Fibroblast of lung (primary cell): ENCODE measurements at regions not wholly inside any gene's neighbourhood (a gene's known extent, or its start where the extent isn't known, plus 50 kb on each side); places are given as distances from the start of the nearest gene placed in this dataset.
A peak's percentile ranks its signal among the peaks of the same experiment; 100 is the strongest.

Experiments used
- DNase-seq, 2 donors: peaks; one replicate each; pipeline versions ENCODE4 v3.0.0 to v3.0.0-alpha.2; 2010; ENCODE audit warnings: low read depth in 2 of 2
- H2AFZ ChIP-seq: 2 replicates; pipeline ENCODE4 v1.5.1; 2012; ENCODE audit warnings: low read length, control low read depth, inconsistent platforms
- H3K27ac ChIP-seq: 2 replicates; pipeline ENCODE4 v1.5.1; 2011; ENCODE audit warnings: low read length, control low read depth; ENCODE audit not compliant: insufficient read depth
- H3K27me3 ChIP-seq: 2 replicates; pipeline ENCODE4 v1.5.1; 2011; ENCODE audit warnings: mild to moderate bottlenecking, low read length; ENCODE audit not compliant: control insufficient read depth, insufficient read depth
- H3K36me3 ChIP-seq: 2 replicates; pipeline ENCODE4 v1.5.1; 2011; ENCODE audit warnings: low read length; ENCODE audit not compliant: control insufficient read depth, insufficient read depth
- H3K4me1 ChIP-seq: 2 replicates; pipeline ENCODE4 v1.5.1; 2011; ENCODE audit warnings: low read length; ENCODE audit not compliant: control insufficient read depth, insufficient read depth; ENCODE audit errors: extremely low read depth
- H3K4me2 ChIP-seq: 2 replicates; pipeline ENCODE4 v1.5.1; 2011; ENCODE audit warnings: low read length, control low read depth; ENCODE audit not compliant: insufficient read depth; ENCODE audit errors: extremely low read depth
- H3K4me3 ChIP-seq, 4 experiments: fragments of 200-600 bp in 1 of 4; sonication (generic) in 1 of 4; replicated peaks in 1 of 4; 2 replicates each; pipeline ENCODE4 v1.5.1; 2011 to 2016; ENCODE audit warnings: low read length in 4 of 4, low read depth in 3 of 4, mild to moderate bottlenecking in 3 of 4, control low read depth in 2 of 4, inconsistent platforms in 1 of 4, mixed read lengths in 1 of 4; ENCODE audit not compliant: insufficient read depth in 1 of 4; ENCODE audit errors: control extremely low read depth in 1 of 4
- H3K79me2 ChIP-seq: 2 replicates; pipeline ENCODE4 v1.5.1; 2012; ENCODE audit warnings: mild to moderate bottlenecking, low read length, inconsistent platforms; ENCODE audit not compliant: control insufficient read depth, insufficient read depth
- H3K9ac ChIP-seq: 2 replicates; pipeline ENCODE4 v1.5.1; 2011; ENCODE audit warnings: mild to moderate bottlenecking, low read length, control low read depth; ENCODE audit not compliant: insufficient read depth
- H3K9me3 ChIP-seq: 2 replicates; pipeline ENCODE4 v1.5.1; 2012; ENCODE audit warnings: low read depth, low read length; ENCODE audit not compliant: control insufficient read depth, insufficient read depth
- H4K20me1 ChIP-seq: 2 replicates; pipeline ENCODE4 v1.5.1; 2011; ENCODE audit warnings: low read length; ENCODE audit not compliant: control insufficient read depth, insufficient read depth; ENCODE audit errors: extremely low read depth
- CTCF ChIP-seq, 2 donors: IDR thresholded peaks in 1 of 2; conservative IDR thresholded peaks in 1 of 2; 1 replicate in 1 of 2; 2 replicates in 1 of 2; pipeline ENCODE4 v1.5.1; 2011 to 2012; ENCODE audit warnings: low read length in 2 of 2, control low read depth in 1 of 2, inconsistent platforms in 1 of 2, low read depth in 1 of 2, mild to moderate bottlenecking in 1 of 2
- EZH2 ChIP-seq: IDR thresholded peaks from 2 replicates; pipeline ENCODE4 v1.5.1; 2012; ENCODE audit warnings: low read length, control low read depth, mild to moderate bottlenecking; ENCODE audit errors: missing control alignments

GRCh38 chr4:176435901-176436292, 116.1 kb downstream of the SPCS3 start:
- Histone ChIP-seq H2AFZ (no peak overlapping the region), H3K27me3 (no peaks in the 10 kb centered on the region), H3K79me2 (no peaks in the 10 kb centered on the region), H3K9ac (no peak overlapping the region), H3K36me3 (no peaks in the 10 kb centered on the region), H3K4me3 (no peak overlapping the region), H3K9me3 (no peaks in the 10 kb centered on the region), H3K27ac (no peak overlapping the region), H3K4me1 (peaks cover 4% of the 10 kb centered on the region), H3K4me2 (no peak overlapping the region), H4K20me1 (no peaks in the 10 kb centered on the region)
- peak; percentile 51 to 90 for DNase-seq
- no peak for TF ChIP-seq CTCF (conservative IDR thresholded peaks at IDR 0.05 in 1 of 2, IDR thresholded peaks at IDR 0.05 in 1 of 2; ENCODE audit: low read depth in 1 of 2, low read length in 2 of 2)
- TF ChIP-seq EZH2 = no peak

GRCh38 chr4:176436293-176436973, 116.7 kb downstream of the SPCS3 start:
- peak overlapping the region; percentile 46 for H3K27ac ChIP-seq
- no peaks in the 10 kb centered on the region for H4K20me1 ChIP-seq
- H3K36me3 ChIP-seq = no peaks in the 10 kb centered on the region
- TF ChIP-seq CTCF (conservative IDR thresholded peaks at IDR 0.05 in 1 of 2, IDR thresholded peaks at IDR 0.05 in 1 of 2; ENCODE audit: low read depth in 1 of 2, low read length in 2 of 2) = no peak
- no peak for TF ChIP-seq EZH2
- no peak overlapping the region for H3K4me2 ChIP-seq
- no peaks in the 10 kb centered on the region for H3K79me2 ChIP-seq
- H3K4me1 ChIP-seq = peaks cover 4% of the 10 kb centered on the region
- DNase-seq = peak; percentile 58 to 96
- no peaks in the 10 kb centered on the region for H3K27me3 ChIP-seq
- no peak overlapping the region for H2AFZ ChIP-seq
- no peak overlapping the region for H3K4me3 ChIP-seq
- no peaks in the 10 kb centered on the region for H3K9me3 ChIP-seq
- no peak overlapping the region for H3K9ac ChIP-seq

- Histone ChIP-seq H3K27ac (no peak overlapping the region), H2AFZ (no peak overlapping the region), H3K4me2 (no peak overlapping the region), H3K36me3 (no peaks in the 10 kb centered on the region), H3K4me3 (no peak overlapping the region), H3K27me3 (no peaks in the 10 kb centered on the region), H4K20me1 (no peaks in the 10 kb centered on the region), H3K79me2 (no peaks in the 10 kb centered on the region), H3K9ac (no peak overlapping the region), H3K4me1 (peaks cover 4% of the 10 kb centered on the region), H3K9me3 (no peaks in the 10 kb centered on the region)
- no peak for DNase-seq
- no peak for TF ChIP-seq EZH2
- TF ChIP-seq CTCF (conservative IDR thresholded peaks at IDR 0.05 in 1 of 2, IDR thresholded peaks at IDR 0.05 in 1 of 2; ENCODE audit: low read depth in 1 of 2, low read length in 2 of 2) = no peak
Observed at GRCh38 chr4:176437756-176438155, 118.0 kb downstream of the SPCS3 start.
